Erythroblast (primary cell): ENCODE measurements at regions not wholly inside any gene's neighbourhood (a gene's known extent, or its start where the extent isn't known, plus 50 kb on each side); places are given as distances from the start of the nearest gene placed in this dataset.

Experiments used
- GATA1 ChIP-seq: IDR thresholded peaks from 2 replicates; pipeline ENCODE4 v1.6.1; 2011; ENCODE audit warnings: low read depth, mild to moderate bottlenecking, control low read depth, low read length, moderate library complexity
- POLR2A ChIP-seq: IDR thresholded peaks from 2 replicates; pipeline ENCODE4 v1.6.1; 2011; ENCODE audit warnings: mild to moderate bottlenecking, low read length

DNA sequence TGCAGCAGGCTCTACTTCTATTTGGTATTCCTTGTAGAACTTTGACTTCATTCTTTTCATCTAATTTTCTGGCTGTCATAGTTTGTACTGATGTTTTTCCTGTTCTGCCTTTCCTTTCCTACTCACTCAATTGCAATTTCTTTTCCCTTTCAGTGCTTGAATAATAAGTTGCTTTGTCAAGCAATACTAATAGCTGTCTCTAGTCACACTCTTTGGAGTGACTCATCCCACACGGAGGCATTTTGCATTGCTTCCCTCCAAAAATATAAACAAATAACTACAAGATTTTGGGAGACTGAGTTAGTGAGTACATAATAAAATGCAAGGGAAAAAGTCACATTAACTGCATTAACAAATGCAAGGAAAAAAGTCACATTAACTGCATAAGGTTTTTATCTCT is 465.9 kb downstream of the CDH9 start:
- no peak for TF ChIP-seq POLR2A
- TF ChIP-seq GATA1, result no peak
